ENCODE measurements at regions not wholly inside any gene's neighbourhood (a gene's known extent, or its start where the extent isn't known, plus 50 kb on each side); places are given as distances from the start of the nearest gene placed in this dataset.

GRCh38 chr11:80967649-80968048 lies 1526.8 kb upstream of the TENM4 start:
- FAIRE-seq: no peak
- no peaks in the 10 kb centered on the region for H3K27me3 ChIP-seq (ENCODE audit: control insufficient read depth in 2 of 2, insufficient read depth in 2 of 2, low read length in 2 of 2)
- TF ChIP-seq GATA2 (IDR thresholded peaks at IDR 0.05; ENCODE audit: insufficient read depth, insufficient read length, low read depth, low read length): no peak
- TF ChIP-seq POLR2A (IDR thresholded peaks at IDR 0.05; ENCODE audit: low read depth, low read length): no peak
- TF ChIP-seq POLR2AphosphoS5 (IDR thresholded peaks at IDR 0.05; ENCODE audit: insufficient read depth, low read depth, low read length): no peak
- no peak for TF ChIP-seq MYC (IDR thresholded peaks at IDR 0.05; ENCODE audit: low read depth, low read length)
- TF ChIP-seq JUN (IDR thresholded peaks at IDR 0.05; ENCODE audit: borderline replicate concordance, insufficient read depth, insufficient read length, low read depth): no peak
- TF ChIP-seq, protein P1, sequence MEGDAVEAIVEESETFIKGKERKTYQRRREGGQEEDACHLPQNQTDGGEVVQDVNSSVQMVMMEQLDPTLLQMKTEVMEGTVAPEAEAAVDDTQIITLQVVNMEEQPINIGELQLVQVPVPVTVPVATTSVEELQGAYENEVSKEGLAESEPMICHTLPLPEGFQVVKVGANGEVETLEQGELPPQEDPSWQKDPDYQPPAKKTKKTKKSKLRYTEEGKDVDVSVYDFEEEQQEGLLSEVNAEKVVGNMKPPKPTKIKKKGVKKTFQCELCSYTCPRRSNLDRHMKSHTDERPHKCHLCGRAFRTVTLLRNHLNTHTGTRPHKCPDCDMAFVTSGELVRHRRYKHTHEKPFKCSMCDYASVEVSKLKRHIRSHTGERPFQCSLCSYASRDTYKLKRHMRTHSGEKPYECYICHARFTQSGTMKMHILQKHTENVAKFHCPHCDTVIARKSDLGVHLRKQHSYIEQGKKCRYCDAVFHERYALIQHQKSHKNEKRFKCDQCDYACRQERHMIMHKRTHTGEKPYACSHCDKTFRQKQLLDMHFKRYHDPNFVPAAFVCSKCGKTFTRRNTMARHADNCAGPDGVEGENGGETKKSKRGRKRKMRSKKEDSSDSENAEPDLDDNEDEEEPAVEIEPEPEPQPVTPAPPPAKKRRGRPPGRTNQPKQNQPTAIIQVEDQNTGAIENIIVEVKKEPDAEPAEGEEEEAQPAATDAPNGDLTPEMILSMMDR (IDR thresholded peaks at IDR 0.05; ENCODE audit: extremely low read depth in 1 of 2, insufficient read depth in 1 of 2, low read depth in 1 of 2, low read length in 2 of 2): no peak
- TF ChIP-seq EZH2 (IDR thresholded peaks at IDR 0.05; ENCODE audit: borderline replicate concordance, low read depth, low read length, severe bottlenecking): no peak
- TF ChIP-seq FOS (IDR thresholded peaks at IDR 0.05; ENCODE audit: borderline replicate concordance, insufficient read depth, low read length): no peak
- TF ChIP-seq MAX (IDR thresholded peaks at IDR 0.05; ENCODE audit: insufficient read depth, insufficient read length): no peak
- ChIA-PET CTCF (no interaction called here), POLR2A (no interaction called here)
- H3K9me3 ChIP-seq (replicated peaks; ENCODE audit: control insufficient read depth, insufficient read depth, low read length): no peaks in the 10 kb centered on the region
- no peaks in the 10 kb centered on the region for H3K79me2 ChIP-seq (ENCODE audit: control insufficient read depth, insufficient read depth, low read length)
- H3K36me3 ChIP-seq (ENCODE audit: control insufficient read depth in 2 of 2, extremely low read depth in 1 of 2, insufficient read depth in 2 of 2, low read length in 2 of 2): no peaks in the 10 kb centered on the region
- intact Hi-C loops (cut with micrococcal nuclease): no loop called here
- H2AFZ ChIP-seq (ENCODE audit: low read depth, low read length): no peak overlapping the region
- no TSS peak for BruUV-seq (replicated peaks)
- DNase-seq (ENCODE audit: low read depth, low spot score): no peak
- H3K9ac ChIP-seq (replicated peaks; ENCODE audit: extremely low read depth, insufficient read depth, low read length): no peak overlapping the region
- no peaks in the 10 kb centered on the region for H3K9me1 ChIP-seq (replicated peaks; ENCODE audit: control insufficient read depth, extremely low read depth, insufficient read depth, low read length)
- H3K27ac ChIP-seq (ENCODE audit: insufficient read depth, low read depth, low read length): no peak overlapping the region
- H4K20me1 ChIP-seq (replicated peaks; ENCODE audit: control insufficient read depth, extremely low read depth, insufficient read depth, low read length): no peaks in the 10 kb centered on the region
- no peak overlapping the region for H3K4me2 ChIP-seq (ENCODE audit: insufficient read depth, low read length)
- H3K4me1 ChIP-seq (ENCODE audit: control insufficient read depth, extremely low read depth, insufficient read depth, low read length): no peaks in the 10 kb centered on the region
- dilution Hi-C loops (cut with MboI; ENCODE audit: extremely low pct_ligation_motif_present, low sequenced_read_pairs): no loop called here
- H3K4me3 ChIP-seq (replicated peaks in 1 of 3; ENCODE audit: insufficient read depth in 1 of 3, low read depth in 1 of 3, low read length in 3 of 3): no peak overlapping the region
